Activated B cell treated with CpG ODN at 0.5 μM for 24 hours (primary cell): ENCODE measurements at regions not wholly inside any gene's neighbourhood (a gene's known extent, or its start where the extent isn't known, plus 50 kb on each side); places are given as distances from the start of the nearest gene placed in this dataset.

ENCODE experiments used
- ATAC-seq: fragments of 200-7000 bp; cut with Tn5 transposase; one replicate; pipeline ENCODE4 v1.10.0; 2021; ENCODE audit warnings: low read depth, mild to moderate bottlenecking, moderate library complexity
- CTCF ChIA-PET: fragments of 350-600 bp; sonication (Branson Sonifier 250); formaldehyde crosslinking; loops from one replicate; lab custom pipeline; 2021; ENCODE audit warnings: antibody characterized with exemption; lab: Charles Lee
- POLR2A ChIA-PET: fragments of 350-600 bp; sonication (Branson Sonifier 250); formaldehyde crosslinking; loops from one replicate; lab custom pipeline; 2021; ENCODE audit warnings: antibody characterized with exemption; lab: Charles Lee
- DNase-seq: peaks from one replicate; pipeline ENCODE4 v3.0.0; 2022
- H3K27ac Mint-ChIP-seq: one replicate; pipeline ENCODE4 v1.8.0; 2020; ENCODE audit warnings: mixed read lengths
- H3K27me3 Mint-ChIP-seq: one replicate; pipeline ENCODE4 v1.8.0; 2021; ENCODE audit warnings: mixed read lengths
- H3K36me3 Mint-ChIP-seq: one replicate; pipeline ENCODE4 v1.8.0; 2021; ENCODE audit warnings: low read depth, mixed read lengths
- H3K4me1 Mint-ChIP-seq: one replicate; pipeline ENCODE4 v1.8.0; 2021; ENCODE audit warnings: mixed read lengths
- H3K4me3 Mint-ChIP-seq: one replicate; pipeline ENCODE4 v1.8.0; 2020; ENCODE audit warnings: mild to moderate bottlenecking, mixed read lengths
- H3K9me3 Mint-ChIP-seq: one replicate; pipeline ENCODE4 v1.8.0; 2020; ENCODE audit warnings: mixed read lengths
- intact Hi-C: fragments of 100-400 bp; cut with micrococcal nuclease; formaldehyde crosslinking; loops from one replicate; pipeline ENCODE4 v1.15.1; 2024
- TF ChIP-seq, protein P1 (sequence below): fragments of 200-600 bp; IDR thresholded peaks from one replicate; pipeline ENCODE4 v1.8.0; 2022; ENCODE audit warnings: antibody characterized with exemption, mild to moderate bottlenecking

DNA sequence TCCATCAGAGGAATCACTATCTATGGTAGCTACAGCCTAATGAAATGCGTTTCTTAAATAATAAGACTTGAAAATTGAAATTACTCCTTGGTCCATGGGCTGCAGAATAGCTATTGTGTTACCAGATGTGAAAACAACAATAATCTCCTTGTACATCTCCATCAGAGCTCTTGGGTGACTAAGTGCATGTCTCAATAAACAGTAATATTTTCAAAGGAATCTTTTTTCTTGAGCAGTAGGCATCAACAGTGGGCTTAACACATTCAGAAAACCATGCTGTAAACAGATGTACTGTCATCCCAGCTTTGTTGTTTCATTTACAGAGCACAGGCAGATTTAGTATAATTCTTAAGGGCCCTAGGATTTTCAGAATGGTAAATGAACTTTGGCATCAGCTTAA lies 67.3 kb downstream of the GLUD2 start:
- intact Hi-C loops: no loop called here
- Mint-ChIP-seq H3K36me3 (no peaks in the 10 kb centered on the region), H3K9me3 (no peaks in the 10 kb centered on the region), H3K4me1 (no peaks in the 10 kb centered on the region), H3K27ac (no peak overlapping the region), H3K4me3 (no peak overlapping the region), H3K27me3 (no peaks in the 10 kb centered on the region)
- ChIA-PET CTCF (no interaction called here), POLR2A (no interaction called here)
- TF ChIP-seq, protein P1, sequence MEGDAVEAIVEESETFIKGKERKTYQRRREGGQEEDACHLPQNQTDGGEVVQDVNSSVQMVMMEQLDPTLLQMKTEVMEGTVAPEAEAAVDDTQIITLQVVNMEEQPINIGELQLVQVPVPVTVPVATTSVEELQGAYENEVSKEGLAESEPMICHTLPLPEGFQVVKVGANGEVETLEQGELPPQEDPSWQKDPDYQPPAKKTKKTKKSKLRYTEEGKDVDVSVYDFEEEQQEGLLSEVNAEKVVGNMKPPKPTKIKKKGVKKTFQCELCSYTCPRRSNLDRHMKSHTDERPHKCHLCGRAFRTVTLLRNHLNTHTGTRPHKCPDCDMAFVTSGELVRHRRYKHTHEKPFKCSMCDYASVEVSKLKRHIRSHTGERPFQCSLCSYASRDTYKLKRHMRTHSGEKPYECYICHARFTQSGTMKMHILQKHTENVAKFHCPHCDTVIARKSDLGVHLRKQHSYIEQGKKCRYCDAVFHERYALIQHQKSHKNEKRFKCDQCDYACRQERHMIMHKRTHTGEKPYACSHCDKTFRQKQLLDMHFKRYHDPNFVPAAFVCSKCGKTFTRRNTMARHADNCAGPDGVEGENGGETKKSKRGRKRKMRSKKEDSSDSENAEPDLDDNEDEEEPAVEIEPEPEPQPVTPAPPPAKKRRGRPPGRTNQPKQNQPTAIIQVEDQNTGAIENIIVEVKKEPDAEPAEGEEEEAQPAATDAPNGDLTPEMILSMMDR: no peak
- DNase-seq (no peak), ATAC-seq (no peak)

DNA sequence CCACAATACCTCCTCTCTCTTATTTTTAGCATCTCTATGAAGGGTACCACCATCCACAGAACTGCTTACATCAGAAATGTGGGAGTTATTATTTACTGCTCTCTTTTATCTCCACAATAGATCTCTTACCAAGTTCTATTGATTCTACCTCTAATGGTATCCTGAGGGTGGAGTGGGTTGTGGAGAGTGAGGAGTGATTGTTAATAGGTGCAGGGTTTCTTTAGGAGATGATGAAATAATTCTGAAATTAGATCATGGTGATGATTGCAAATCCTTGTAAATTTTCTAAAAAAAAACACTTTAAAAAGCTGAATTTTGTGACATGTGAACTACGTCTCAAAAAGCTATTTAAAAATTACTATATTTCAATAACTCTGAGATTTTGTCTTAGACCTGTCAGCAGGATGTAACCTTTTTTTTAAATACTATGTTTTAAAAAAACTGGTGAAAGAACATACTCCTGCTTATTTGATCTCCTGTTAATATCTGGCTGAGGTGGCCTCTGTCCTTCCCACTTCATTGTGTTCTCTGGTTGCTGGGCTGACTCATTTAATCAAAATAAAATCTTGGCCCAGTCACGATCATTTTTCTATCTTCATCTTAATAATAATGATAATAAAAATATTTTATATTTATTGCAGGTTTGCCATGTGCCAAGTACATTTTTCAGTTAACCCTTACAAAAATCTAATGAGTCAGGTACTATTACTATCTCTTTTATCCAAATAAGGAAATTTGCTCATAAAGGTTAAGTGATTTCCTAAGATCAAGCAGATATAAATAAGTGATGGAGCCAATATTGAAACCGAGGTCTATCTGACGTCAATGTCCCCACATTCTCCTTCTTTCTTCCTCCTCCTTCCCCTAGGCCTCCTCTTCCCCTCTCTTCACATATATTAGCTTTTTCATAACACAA lies 73.5 kb downstream of the GLUD2 start:
- no peak for DNase-seq
- TF ChIP-seq, protein P1: no peak
- CTCF ChIA-PET: no interaction called here
- no peak for ATAC-seq
- no peak overlapping the region for H3K4me3 Mint-ChIP-seq
- no peak overlapping the region for H3K27ac Mint-ChIP-seq
- intact Hi-C loops: no loop called here
- POLR2A ChIA-PET: no interaction called here
- no peaks in the 10 kb centered on the region for H3K27me3 Mint-ChIP-seq
- H3K9me3 Mint-ChIP-seq: no peaks in the 10 kb centered on the region
- H3K4me1 Mint-ChIP-seq: no peaks in the 10 kb centered on the region
- H3K36me3 Mint-ChIP-seq: no peaks in the 10 kb centered on the region

DNA sequence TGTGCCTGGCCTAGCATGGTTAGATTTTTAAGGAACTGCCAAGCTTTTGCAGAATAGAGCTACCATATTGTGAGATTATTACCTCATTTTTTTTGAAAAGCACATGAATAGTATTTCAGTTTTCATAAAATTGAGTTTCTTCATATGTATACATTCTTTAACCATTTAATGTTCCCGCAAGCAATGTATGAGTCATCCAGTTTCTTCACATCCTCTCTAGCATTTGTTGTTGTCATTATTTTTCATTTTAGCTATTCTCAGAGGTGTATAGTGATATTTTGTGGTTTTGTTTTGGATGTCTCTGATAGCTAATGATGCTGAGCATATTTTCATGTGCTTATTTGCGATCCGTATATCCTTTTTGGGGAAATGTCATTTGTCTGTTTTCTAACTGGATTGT lies 74.9 kb downstream of the GLUD2 start:
- ChIA-PET POLR2A (no interaction called here), CTCF (no interaction called here)
- DNase-seq: no peak
- intact Hi-C loops: no loop called here
- TF ChIP-seq, protein P1: no peak
- no peak for ATAC-seq
- Mint-ChIP-seq H3K27me3 (no peaks in the 10 kb centered on the region), H3K4me1 (no peaks in the 10 kb centered on the region), H3K36me3 (no peaks in the 10 kb centered on the region), H3K9me3 (no peaks in the 10 kb centered on the region), H3K4me3 (no peak overlapping the region), H3K27ac (no peak overlapping the region)

DNA sequence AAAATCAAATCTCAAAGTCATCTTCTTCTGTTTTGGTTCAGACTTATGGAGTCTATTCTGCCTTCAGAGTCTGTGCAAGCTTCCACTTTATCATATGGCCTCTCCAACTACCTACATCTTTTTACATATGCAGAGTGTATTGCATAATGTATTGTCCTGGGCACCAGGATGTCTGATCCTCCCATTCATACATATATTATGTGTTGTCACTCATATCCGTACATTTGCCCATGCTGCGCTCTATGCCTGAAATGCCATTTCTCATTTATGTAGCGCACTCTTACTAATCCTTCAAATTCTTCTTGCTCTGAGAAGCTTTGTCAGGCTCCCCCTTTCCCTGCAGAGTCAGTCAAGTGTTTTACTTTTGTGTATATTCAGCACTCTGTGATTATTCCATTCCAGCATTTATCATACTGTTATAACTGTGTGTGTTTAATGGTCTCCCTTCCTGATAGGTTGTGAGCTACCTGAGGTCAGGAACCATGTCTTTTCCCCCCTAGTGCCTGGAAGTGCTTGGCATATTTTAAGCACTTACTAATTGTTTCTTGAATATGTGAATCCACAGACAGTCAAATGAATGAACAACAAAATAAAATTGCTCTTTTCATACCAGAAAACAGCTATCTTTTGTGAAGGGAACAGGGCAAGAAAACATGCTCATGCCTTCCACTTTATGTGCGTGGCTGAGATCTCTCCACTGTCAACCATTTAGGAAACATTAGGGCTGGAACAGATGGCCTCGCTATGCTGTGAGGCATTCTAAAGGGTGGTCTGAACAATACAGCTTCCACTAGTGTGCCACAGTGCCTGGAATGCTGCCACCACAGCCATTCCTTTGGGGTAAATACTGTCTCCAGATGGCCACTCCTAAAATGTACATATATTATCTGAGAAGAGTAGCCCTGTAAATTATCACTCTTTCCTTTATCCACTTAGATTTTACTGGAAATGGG lies 81.8 kb downstream of the GLUD2 start:
- TF ChIP-seq, protein P1: no peak
- Mint-ChIP-seq H3K27ac (no peak overlapping the region), H3K9me3 (no peaks in the 10 kb centered on the region), H3K27me3 (no peaks in the 10 kb centered on the region), H3K36me3 (no peaks in the 10 kb centered on the region), H3K4me3 (no peak overlapping the region), H3K4me1 (no peaks in the 10 kb centered on the region)
- intact Hi-C loops: no loop called here
- ATAC-seq (no peak), DNase-seq (no peak)
- ChIA-PET CTCF (no interaction called here), POLR2A (no interaction called here)

DNA sequence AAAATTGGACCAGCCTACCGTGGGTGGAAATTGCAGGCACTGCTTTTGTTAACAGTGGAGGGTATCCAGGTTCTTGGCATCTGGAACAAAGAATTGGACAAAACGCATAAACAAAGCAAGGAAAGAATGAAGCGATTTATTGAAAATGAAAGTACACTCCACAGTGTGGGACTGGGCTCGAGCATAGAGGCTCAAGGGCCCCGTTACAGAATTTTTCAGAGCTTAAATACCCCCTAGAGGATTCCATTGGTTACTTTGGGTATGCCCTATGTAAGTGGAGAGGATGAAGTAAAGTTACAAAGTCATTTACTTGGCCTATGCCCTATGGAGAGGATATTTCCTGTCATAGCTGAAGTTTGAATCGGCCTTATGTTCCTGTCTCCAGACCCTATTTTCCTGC lies 85.3 kb downstream of the GLUD2 start:
- ATAC-seq (no peak), DNase-seq (no peak)
- CTCF ChIA-PET: no interaction called here
- H3K36me3 Mint-ChIP-seq: no peaks in the 10 kb centered on the region
- no peaks in the 10 kb centered on the region for H3K4me1 Mint-ChIP-seq
- H3K9me3 Mint-ChIP-seq: no peaks in the 10 kb centered on the region
- H3K4me3 Mint-ChIP-seq: no peak overlapping the region
- H3K27me3 Mint-ChIP-seq: no peaks in the 10 kb centered on the region
- H3K27ac Mint-ChIP-seq: no peak overlapping the region
- TF ChIP-seq, protein P1: no peak
- POLR2A ChIA-PET: no interaction called here
- intact Hi-C loops: no loop called here
